ENCODE measurements at regions not wholly inside any gene's neighbourhood (a gene's known extent, or its start where the extent isn't known, plus 50 kb on each side); places are given as distances from the start of the nearest gene placed in this dataset.

DNA sequence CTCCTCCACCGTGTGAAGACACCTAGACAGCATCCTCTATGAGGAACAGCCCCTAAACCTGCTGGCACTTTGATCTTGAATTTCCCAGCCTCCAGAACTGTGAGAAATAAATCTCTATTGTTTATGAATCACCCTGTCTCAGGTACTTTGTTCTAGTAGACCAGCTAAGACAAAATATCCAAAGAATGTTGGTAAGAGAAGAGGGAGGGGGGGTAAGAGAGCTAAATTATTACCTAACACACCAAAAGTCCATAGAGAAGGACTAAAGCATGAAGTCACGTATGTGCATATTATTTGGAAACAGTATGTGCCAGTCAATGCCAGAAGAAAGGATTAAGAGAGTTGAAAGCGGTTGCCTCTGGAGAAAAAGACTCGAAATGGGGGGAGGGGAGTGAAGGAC lies 211.0 kb downstream of the SP3 start:
- FAIRE-seq (no peak), DNase-seq (ENCODE audit: low read depth in 1 of 2, low spot score in 1 of 2) (no peak), ATAC-seq (no peak)
- TF ChIP-seq ZNF302 (CRISPR knock-in tag; IDR thresholded peaks at IDR 0.05) (no peak), HES2 (IDR thresholded peaks at IDR 0.05) (no peak), HOXA7 (CRISPR knock-in tag; IDR thresholded peaks at IDR 0.05) (no peak), RAD21 (conservative IDR thresholded peaks at IDR 0.05 in 1 of 2, IDR thresholded peaks at IDR 0.05 in 1 of 2) (no peak), CHD2 (IDR thresholded peaks at IDR 0.05; ENCODE audit: low read length, partially characterized antibody) (no peak), RFX5 (IDR thresholded peaks at IDR 0.05) (no peak), TFCP2L1 (CRISPR knock-in tag; IDR thresholded peaks at IDR 0.05) (no peak)
- Histone ChIP-seq H3K4me1 (peaks cover 7% of the 10 kb centered on the region; the same call in 1 of the 3 replicates), H3K4me3 (no peak overlapping the region), H3K9me3 (no peaks in the 10 kb centered on the region), H3K4me2 (no peak overlapping the region), H3K27ac (no peak overlapping the region)
- ChIA-PET POLR2A (no interaction called here), CTCF (interaction anchor here (1.2 kb wide), 1 partner anchor 8 kb away, joined by 4 read pairs; no protein-coding TSS in a partner anchor)
- 74% methylated on average over 4 of the region's 4 CpGs for WGBS (ENCODE audit: missing lambda C conversion rate)

- Histone ChIP-seq H3K4me2 (no peak overlapping the region), H3K4me1 (peaks cover 7% of the 10 kb centered on the region; the same call in 1 of the 3 replicates), H3K4me3 (no peak overlapping the region), H3K9me3 (no peaks in the 10 kb centered on the region), H3K27ac (no peak overlapping the region)
- TF ChIP-seq HOXB13 (CRISPR knock-in tag; IDR thresholded peaks at IDR 0.05; ENCODE audit: low read depth) (no peak), ELK1 (IDR thresholded peaks at IDR 0.05; ENCODE audit: low read depth, low read length) (no peak), SMC3 (IDR thresholded peaks at IDR 0.05) (no peak), RNF2 (IDR thresholded peaks at IDR 0.05; ENCODE audit: borderline replicate concordance, low read depth) (no peak), JUNB (IDR thresholded peaks at IDR 0.05) (no peak), GATA3 (IDR thresholded peaks at IDR 0.05; ENCODE audit: borderline replicate concordance) (no peak), FOSL2 (IDR thresholded peaks at IDR 0.05) (no peak), FOSL2 (CRISPR knock-in tag; IDR thresholded peaks at IDR 0.05) (no peak), FOSB (CRISPR knock-in tag; IDR thresholded peaks at IDR 0.05) (no peak), JUN (IDR thresholded peaks at IDR 0.05) (no peak), POLR2AphosphoS2 (conservative IDR thresholded peaks at IDR 0.05; ENCODE audit: low read length) (no peak), NR3C1 (IDR thresholded peaks at IDR 0.05) (no peak), TP53 (CRISPR knock-in tag; IDR thresholded peaks at IDR 0.05) (no peak), RFX5 (IDR thresholded peaks at IDR 0.05) (no peak), RCOR1 (IDR thresholded peaks at IDR 0.05; ENCODE audit: low read depth, low read length) (no peak), CBX2 (IDR thresholded peaks at IDR 0.05; ENCODE audit: borderline replicate concordance, low read depth) (no peak)
- TF ChIP-seq, protein P1, sequence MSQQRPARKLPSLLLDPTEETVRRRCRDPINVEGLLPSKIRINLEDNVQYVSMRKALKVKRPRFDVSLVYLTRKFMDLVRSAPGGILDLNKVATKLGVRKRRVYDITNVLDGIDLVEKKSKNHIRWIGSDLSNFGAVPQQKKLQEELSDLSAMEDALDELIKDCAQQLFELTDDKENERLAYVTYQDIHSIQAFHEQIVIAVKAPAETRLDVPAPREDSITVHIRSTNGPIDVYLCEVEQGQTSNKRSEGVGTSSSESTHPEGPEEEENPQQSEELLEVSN (IDR thresholded peaks at IDR 0.05; ENCODE audit: borderline replicate concordance, low read depth) = no peak
- TF ChIP-seq, protein P2, sequence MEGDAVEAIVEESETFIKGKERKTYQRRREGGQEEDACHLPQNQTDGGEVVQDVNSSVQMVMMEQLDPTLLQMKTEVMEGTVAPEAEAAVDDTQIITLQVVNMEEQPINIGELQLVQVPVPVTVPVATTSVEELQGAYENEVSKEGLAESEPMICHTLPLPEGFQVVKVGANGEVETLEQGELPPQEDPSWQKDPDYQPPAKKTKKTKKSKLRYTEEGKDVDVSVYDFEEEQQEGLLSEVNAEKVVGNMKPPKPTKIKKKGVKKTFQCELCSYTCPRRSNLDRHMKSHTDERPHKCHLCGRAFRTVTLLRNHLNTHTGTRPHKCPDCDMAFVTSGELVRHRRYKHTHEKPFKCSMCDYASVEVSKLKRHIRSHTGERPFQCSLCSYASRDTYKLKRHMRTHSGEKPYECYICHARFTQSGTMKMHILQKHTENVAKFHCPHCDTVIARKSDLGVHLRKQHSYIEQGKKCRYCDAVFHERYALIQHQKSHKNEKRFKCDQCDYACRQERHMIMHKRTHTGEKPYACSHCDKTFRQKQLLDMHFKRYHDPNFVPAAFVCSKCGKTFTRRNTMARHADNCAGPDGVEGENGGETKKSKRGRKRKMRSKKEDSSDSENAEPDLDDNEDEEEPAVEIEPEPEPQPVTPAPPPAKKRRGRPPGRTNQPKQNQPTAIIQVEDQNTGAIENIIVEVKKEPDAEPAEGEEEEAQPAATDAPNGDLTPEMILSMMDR (IDR thresholded peaks at IDR 0.05) = no peak
- TF ChIP-seq, protein P3, sequence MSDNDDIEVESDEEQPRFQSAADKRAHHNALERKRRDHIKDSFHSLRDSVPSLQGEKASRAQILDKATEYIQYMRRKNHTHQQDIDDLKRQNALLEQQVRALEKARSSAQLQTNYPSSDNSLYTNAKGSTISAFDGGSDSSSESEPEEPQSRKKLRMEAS (IDR thresholded peaks at IDR 0.05) = no peak
- no peak for DNase-seq (ENCODE audit: low read depth in 1 of 2, low spot score in 1 of 2)
- POLR2A ChIA-PET = no interaction called here
- WGBS (ENCODE audit: missing lambda C conversion rate) = 88% methylated on average over 3 of the region's 3 CpGs
- CTCF ChIA-PET = interaction anchor here (1.2 kb wide), 1 partner anchor 9 kb away, joined by 4 read pairs; no protein-coding TSS in a partner anchor
- FAIRE-seq = no peak
- ATAC-seq = no peak
Observed at GRCh38 chr2:173754837-173755236, 210.3 kb downstream of the SP3 start.

All from A549 (cell line).